ENCODE measurements at regions not wholly inside any gene's neighbourhood (a gene's known extent, or its start where the extent isn't known, plus 50 kb on each side); places are given as distances from the start of the nearest gene placed in this dataset.

GRCh38 chr1:191699343-191699742, 458.9 kb upstream of the RGS18 start:
- Histone ChIP-seq H3K27me3 (replicated peaks in 1 of 2; ENCODE audit: control insufficient read depth in 2 of 2, insufficient read depth in 2 of 2, low read length in 1 of 2) (no peaks in the 10 kb centered on the region), H3K9me3 (replicated peaks; ENCODE audit: control insufficient read depth, insufficient read depth, low read length) (no peaks in the 10 kb centered on the region), H3K79me2 (ENCODE audit: control insufficient read depth, insufficient read depth, low read length) (no peaks in the 10 kb centered on the region), H3K4me1 (ENCODE audit: control insufficient read depth, insufficient read depth, low read length) (no peaks in the 10 kb centered on the region), H3K9ac (ENCODE audit: control insufficient read depth, insufficient read depth, low read length) (no peak overlapping the region), H3K4me2 (ENCODE audit: control insufficient read depth, insufficient read depth) (no peak overlapping the region), H3K36me3 (ENCODE audit: control insufficient read depth in 2 of 2, insufficient read depth in 2 of 2, low read length in 1 of 2) (no peaks in the 10 kb centered on the region), H3K27ac (ENCODE audit: control insufficient read depth, insufficient read depth) (no peak overlapping the region), H3K4me3 (no peak overlapping the region), H4K20me1 (ENCODE audit: control insufficient read depth, insufficient read depth) (no peaks in the 10 kb centered on the region), H2AFZ (ENCODE audit: control insufficient read depth, low read depth, low read length) (no peak overlapping the region)
- intact Hi-C loops (cut with micrococcal nuclease; ENCODE audit: unreplicated experiment) (no loop called here), in situ Hi-C loops (cut with MboI) (no loop called here)
- ChIA-PET SMC1A (ENCODE audit: uncharacterized antibody, unreplicated experiment) (interaction anchor here (0.6 to 1.4 kb wide), 2 partner anchors 34 to 37 kb away, joined by 3 read pairs; no protein-coding TSS in a partner anchor), CTCF (interaction anchor here (0.6 kb wide), 1 partner anchor 19 kb away, joined by 3 read pairs; no protein-coding TSS in a partner anchor), RAD21 (ENCODE audit: unreplicated experiment) (no interaction called here), POLR2A (no interaction called here)
- TF ChIP-seq IKZF2 (IDR thresholded peaks at IDR 0.05), result 0 out of 4 replicates have a peak, but pooled peaks of 1 of the 2 experiments have one; percentile 14
- TF ChIP-seq HDAC6 (IDR thresholded peaks at IDR 0.05; ENCODE audit: unreplicated experiment), result no peak
- ATAC-seq (peak; percentile 65), FAIRE-seq (no peak), DNase-seq (ENCODE audit: low read depth, low spot score) (no peak)
- no TSS peak for BruUV-seq (replicated peaks)
- WGBS (ENCODE audit: insufficient coverage, insufficient replicate concordance, low lambda C conversion rate, missing lambda C conversion rate), result 0% methylated on average over 1 of the region's 1 CpG

GRCh38 chr1:191700922-191701321, 457.3 kb upstream of the RGS18 start:
- ChIA-PET POLR2A (no interaction called here), SMC1A (ENCODE audit: uncharacterized antibody, unreplicated experiment) (no interaction called here), RAD21 (ENCODE audit: unreplicated experiment) (interaction anchor here (0.6 kb wide), 1 partner anchor 283 kb away, joined by 3 read pairs; no protein-coding TSS in a partner anchor), CTCF (interaction anchor here (1.6 kb wide), 1 partner anchor 142 kb away, joined by 3 read pairs; no protein-coding TSS in a partner anchor)
- no peak overlapping the region for H3K4me2 ChIP-seq (ENCODE audit: control insufficient read depth, insufficient read depth)
- no peaks in the 10 kb centered on the region for H4K20me1 ChIP-seq (ENCODE audit: control insufficient read depth, insufficient read depth)
- DNase-seq (ENCODE audit: low read depth, low spot score), result no peak
- H3K4me1 ChIP-seq (ENCODE audit: control insufficient read depth, insufficient read depth, low read length), result no peaks in the 10 kb centered on the region
- ATAC-seq, result peak; percentile 60
- H3K27ac ChIP-seq (ENCODE audit: control insufficient read depth, insufficient read depth), result no peak overlapping the region
- intact Hi-C loops (cut with micrococcal nuclease; ENCODE audit: unreplicated experiment) (no loop called here), in situ Hi-C loops (cut with MboI) (no loop called here)
- no peak overlapping the region for H2AFZ ChIP-seq (ENCODE audit: control insufficient read depth, low read depth, low read length)
- no peaks in the 10 kb centered on the region for H3K9me3 ChIP-seq (replicated peaks; ENCODE audit: control insufficient read depth, insufficient read depth, low read length)
- TF ChIP-seq WRNIP1 (IDR thresholded peaks at IDR 0.05; ENCODE audit: borderline replicate concordance, low read depth, low read length), result no peak
- no peak for TF ChIP-seq ZBTB4 (CRISPR knock-in tag; IDR thresholded peaks at IDR 0.05)
- no peak for TF ChIP-seq EGR1 (IDR thresholded peaks at IDR 0.05; ENCODE audit: borderline replicate concordance in 1 of 2, low read depth in 2 of 2, low read length in 2 of 2)
- TF ChIP-seq SMAD5 (IDR thresholded peaks at IDR 0.05; ENCODE audit: low read depth), result no peak
- TF ChIP-seq BCL3 (IDR thresholded peaks at IDR 0.05; ENCODE audit: borderline replicate concordance, insufficient read depth, low read depth, low read length, poor library complexity, severe bottlenecking), result no peak
- no peak for TF ChIP-seq ZNF217 (IDR thresholded peaks at IDR 0.05)
- no peak for TF ChIP-seq CHD2 (IDR thresholded peaks at IDR 0.05; ENCODE audit: borderline replicate concordance, low read depth, low read length)
- TF ChIP-seq TCF3 (IDR thresholded peaks at IDR 0.05; ENCODE audit: borderline replicate concordance, insufficient read depth, low read depth, low read length), result no peak
- TF ChIP-seq NR2F1 (conservative IDR thresholded peaks at IDR 0.05), result no peak
- TF ChIP-seq CBFB (IDR thresholded peaks at IDR 0.05; ENCODE audit: low read depth), result no peak
- no peak for TF ChIP-seq NFIC (IDR thresholded peaks at IDR 0.05; ENCODE audit: low read depth, low read length)
- no peak overlapping the region for H3K9ac ChIP-seq (ENCODE audit: control insufficient read depth, insufficient read depth, low read length)
- H3K79me2 ChIP-seq (ENCODE audit: control insufficient read depth, insufficient read depth, low read length), result no peaks in the 10 kb centered on the region
- no peaks in the 10 kb centered on the region for H3K27me3 ChIP-seq (replicated peaks in 1 of 2; ENCODE audit: control insufficient read depth in 2 of 2, insufficient read depth in 2 of 2, low read length in 1 of 2)
- WGBS (ENCODE audit: insufficient coverage, insufficient replicate concordance, low lambda C conversion rate, missing lambda C conversion rate), result 31% methylated on average over 3 of the region's 3 CpGs
- no peak for FAIRE-seq
- BruUV-seq (replicated peaks), result no TSS peak
- no peak overlapping the region for H3K4me3 ChIP-seq
- H3K36me3 ChIP-seq (ENCODE audit: control insufficient read depth in 2 of 2, insufficient read depth in 2 of 2, low read length in 1 of 2), result no peaks in the 10 kb centered on the region

Measured in GM12878 (cell line).